Mammary epithelial cell (primary cell): ENCODE measurements at regions not wholly inside any gene's neighbourhood (a gene's known extent, or its start where the extent isn't known, plus 50 kb on each side); places are given as distances from the start of the nearest gene placed in this dataset.

Experiments
- EZH2 ChIP-seq: IDR thresholded peaks from 2 replicates; pipeline ENCODE4 v1.6.1; 2012; ENCODE audit warnings: low read length, inconsistent platforms, borderline replicate concordance
- TF ChIP-seq, protein P1 (sequence below), 2 donors: IDR thresholded peaks in 1 of 2; conservative IDR thresholded peaks in 1 of 2; 2 replicates each; pipeline ENCODE4 v1.5.1; 2011 to 2012; ENCODE audit warnings: inconsistent platforms in 2 of 2, low read length in 2 of 2, mild to moderate bottlenecking in 2 of 2, control low read depth in 1 of 2, low read depth in 1 of 2; ENCODE audit not compliant: insufficient read depth in 1 of 2; ENCODE audit errors: extremely low read depth in 1 of 2

DNA sequence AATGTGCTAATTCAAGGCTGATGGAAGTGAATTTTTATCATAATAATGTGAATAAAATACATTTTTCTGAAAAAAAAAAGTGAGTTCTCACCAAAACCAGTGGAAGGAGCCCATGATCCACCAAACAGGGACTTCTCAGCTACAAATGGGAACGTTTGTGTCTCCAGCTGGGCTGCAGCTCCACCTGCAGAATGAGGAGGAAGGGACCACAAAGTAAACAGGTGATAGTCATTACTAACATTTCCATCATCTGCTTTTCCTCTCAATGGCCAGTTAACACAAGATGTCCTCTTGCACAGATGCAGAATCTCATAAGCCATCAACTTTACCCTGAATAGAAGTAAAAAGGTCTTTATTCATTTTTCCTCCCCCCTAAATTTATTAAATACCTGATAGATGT is 246.2 kb downstream of the MRPL39 start:
- TF ChIP-seq, protein P1, sequence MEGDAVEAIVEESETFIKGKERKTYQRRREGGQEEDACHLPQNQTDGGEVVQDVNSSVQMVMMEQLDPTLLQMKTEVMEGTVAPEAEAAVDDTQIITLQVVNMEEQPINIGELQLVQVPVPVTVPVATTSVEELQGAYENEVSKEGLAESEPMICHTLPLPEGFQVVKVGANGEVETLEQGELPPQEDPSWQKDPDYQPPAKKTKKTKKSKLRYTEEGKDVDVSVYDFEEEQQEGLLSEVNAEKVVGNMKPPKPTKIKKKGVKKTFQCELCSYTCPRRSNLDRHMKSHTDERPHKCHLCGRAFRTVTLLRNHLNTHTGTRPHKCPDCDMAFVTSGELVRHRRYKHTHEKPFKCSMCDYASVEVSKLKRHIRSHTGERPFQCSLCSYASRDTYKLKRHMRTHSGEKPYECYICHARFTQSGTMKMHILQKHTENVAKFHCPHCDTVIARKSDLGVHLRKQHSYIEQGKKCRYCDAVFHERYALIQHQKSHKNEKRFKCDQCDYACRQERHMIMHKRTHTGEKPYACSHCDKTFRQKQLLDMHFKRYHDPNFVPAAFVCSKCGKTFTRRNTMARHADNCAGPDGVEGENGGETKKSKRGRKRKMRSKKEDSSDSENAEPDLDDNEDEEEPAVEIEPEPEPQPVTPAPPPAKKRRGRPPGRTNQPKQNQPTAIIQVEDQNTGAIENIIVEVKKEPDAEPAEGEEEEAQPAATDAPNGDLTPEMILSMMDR (conservative IDR thresholded peaks at IDR 0.05 in 1 of 2, IDR thresholded peaks at IDR 0.05 in 1 of 2; ENCODE audit: extremely low read depth in 1 of 2, insufficient read depth in 1 of 2, low read depth in 1 of 2, low read length in 2 of 2) = no peak
- no peak for TF ChIP-seq EZH2
